HepG2 (cell line): ENCODE measurements at regions not wholly inside any gene's neighbourhood (a gene's known extent, or its start where the extent isn't known, plus 50 kb on each side); places are given as distances from the start of the nearest gene placed in this dataset.

Experiments used
- GPN1 ChIP-seq: sonication (generic); formaldehyde crosslinking; IDR thresholded peaks from 2 replicates; pipeline ENCODE4 v1.5.1; 2020; ENCODE audit warnings: missing genetic modification reagents, borderline replicate concordance
- KAT7 ChIP-seq: IDR thresholded peaks from 2 replicates; pipeline ENCODE4 v1.6.1; 2018; ENCODE audit warnings: borderline replicate concordance, missing compliant biosample characterization
- MTA1 ChIP-seq: sonication (generic); formaldehyde crosslinking; IDR thresholded peaks from 2 replicates; pipeline ENCODE4 v1.4.0; 2020; ENCODE audit warnings: missing genetic modification reagents, mild to moderate bottlenecking, borderline replicate concordance
- RBAK ChIP-seq: sonication (generic); formaldehyde crosslinking; IDR thresholded peaks from 2 replicates; pipeline ENCODE4 v1.5.1; 2020; ENCODE audit warnings: mild to moderate bottlenecking, missing genetic modification reagents
- ZNF569 ChIP-seq: sonication (generic); formaldehyde crosslinking; IDR thresholded peaks from 2 replicates; pipeline ENCODE4 v1.5.0; 2020; ENCODE audit warnings: mild to moderate bottlenecking, missing genetic modification reagents, moderate library complexity, borderline replicate concordance
- ZNF570 ChIP-seq: sonication (generic); formaldehyde crosslinking; IDR thresholded peaks from 2 replicates; pipeline ENCODE4 v1.4.0; 2020; ENCODE audit warnings: mild to moderate bottlenecking, missing genetic modification reagents, borderline replicate concordance
- ZNF605 ChIP-seq: sonication (generic); formaldehyde crosslinking; IDR thresholded peaks from 2 replicates; pipeline ENCODE4 v1.8.0; 2022; ENCODE audit warnings: mild to moderate bottlenecking, missing genetic modification reagents
- ZNF672 ChIP-seq: sonication (generic); formaldehyde crosslinking; IDR thresholded peaks from 2 replicates; pipeline ENCODE4 v1.8.1; 2022; ENCODE audit warnings: missing genetic modification reagents
- ZNF768 ChIP-seq: sonication (generic); formaldehyde crosslinking; IDR thresholded peaks from 2 replicates; pipeline ENCODE4 v1.4.0; 2020; ENCODE audit warnings: missing genetic modification reagents
- TF ChIP-seq, protein P1 (sequence below): sonication (generic); formaldehyde crosslinking; IDR thresholded peaks from 2 replicates; pipeline ENCODE4 v1.4.0; 2020; ENCODE audit warnings: missing genetic modification reagents, low read depth, mild to moderate bottlenecking, borderline replicate concordance
- TF ChIP-seq, protein P2 (sequence below), 2 experiments: sonication (generic) in 1 of 2; formaldehyde crosslinking in 1 of 2; IDR thresholded peaks; 2 replicates each; pipeline versions ENCODE4 v1.5.1 to v1.6.1; 2011 to 2020; ENCODE audit warnings: borderline replicate concordance in 1 of 2, low read depth in 1 of 2, low read length in 1 of 2, mild to moderate bottlenecking in 1 of 2, missing genetic modification reagents in 1 of 2, moderate library complexity in 1 of 2
- TF ChIP-seq, protein P3 (sequence below): IDR thresholded peaks from 2 replicates; pipeline ENCODE4 v1.6.1; 2016; ENCODE audit warnings: low read depth

DNA sequence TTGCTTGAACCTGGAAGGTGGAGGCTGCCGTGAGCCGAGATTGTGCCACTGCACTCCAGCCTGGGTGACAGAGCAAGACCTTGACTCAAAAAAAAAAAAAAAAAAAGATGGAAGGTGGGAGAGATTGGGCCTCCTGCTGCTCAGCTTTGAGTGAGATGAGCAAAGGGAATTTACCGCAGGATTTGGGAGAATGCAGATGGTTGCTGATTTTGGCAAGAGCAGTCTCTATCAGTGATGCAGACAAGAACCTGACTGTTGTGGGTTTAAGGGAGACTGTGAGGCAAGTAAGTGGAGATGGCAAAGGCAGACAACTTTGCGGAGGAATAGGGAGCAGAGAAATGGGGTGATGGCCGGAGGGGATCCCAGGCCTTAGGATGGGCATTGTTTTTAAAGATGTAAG, 1140.8 kb upstream of the AUTS2 start (continued):
- TF ChIP-seq MTA1 (CRISPR knock-in tag): no peak
- TF ChIP-seq, protein P1, sequence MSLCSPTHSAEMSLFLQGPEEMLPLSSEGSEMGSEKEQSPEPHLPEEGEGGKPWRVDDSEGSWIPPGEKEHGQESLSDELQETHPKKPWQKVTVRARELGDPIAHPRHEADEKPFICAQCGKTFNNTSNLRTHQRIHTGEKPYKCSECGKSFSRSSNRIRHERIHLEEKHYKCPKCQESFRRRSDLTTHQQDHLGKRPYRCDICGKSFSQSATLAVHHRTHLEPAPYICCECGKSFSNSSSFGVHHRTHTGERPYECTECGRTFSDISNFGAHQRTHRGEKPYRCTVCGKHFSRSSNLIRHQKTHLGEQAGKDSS: no peak
- TF ChIP-seq KAT7: no peak
- no peak for TF ChIP-seq ZNF569 (CRISPR knock-in tag)
- TF ChIP-seq ZNF570 (CRISPR knock-in tag): no peak
- TF ChIP-seq, protein P2, sequence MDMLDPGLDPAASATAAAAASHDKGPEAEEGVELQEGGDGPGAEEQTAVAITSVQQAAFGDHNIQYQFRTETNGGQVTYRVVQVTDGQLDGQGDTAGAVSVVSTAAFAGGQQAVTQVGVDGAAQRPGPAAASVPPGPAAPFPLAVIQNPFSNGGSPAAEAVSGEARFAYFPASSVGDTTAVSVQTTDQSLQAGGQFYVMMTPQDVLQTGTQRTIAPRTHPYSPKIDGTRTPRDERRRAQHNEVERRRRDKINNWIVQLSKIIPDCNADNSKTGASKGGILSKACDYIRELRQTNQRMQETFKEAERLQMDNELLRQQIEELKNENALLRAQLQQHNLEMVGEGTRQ (IDR thresholded peaks at IDR 0.05; ENCODE audit: low read depth, low read length): no peak
- TF ChIP-seq, protein P2 (CRISPR knock-in tag; IDR thresholded peaks at IDR 0.05; ENCODE audit: borderline replicate concordance): no peak
- no peak for TF ChIP-seq ZNF768 (CRISPR knock-in tag)
- TF ChIP-seq RBAK (CRISPR knock-in tag): no peak
- TF ChIP-seq GPN1: no peak
- TF ChIP-seq, protein P3, sequence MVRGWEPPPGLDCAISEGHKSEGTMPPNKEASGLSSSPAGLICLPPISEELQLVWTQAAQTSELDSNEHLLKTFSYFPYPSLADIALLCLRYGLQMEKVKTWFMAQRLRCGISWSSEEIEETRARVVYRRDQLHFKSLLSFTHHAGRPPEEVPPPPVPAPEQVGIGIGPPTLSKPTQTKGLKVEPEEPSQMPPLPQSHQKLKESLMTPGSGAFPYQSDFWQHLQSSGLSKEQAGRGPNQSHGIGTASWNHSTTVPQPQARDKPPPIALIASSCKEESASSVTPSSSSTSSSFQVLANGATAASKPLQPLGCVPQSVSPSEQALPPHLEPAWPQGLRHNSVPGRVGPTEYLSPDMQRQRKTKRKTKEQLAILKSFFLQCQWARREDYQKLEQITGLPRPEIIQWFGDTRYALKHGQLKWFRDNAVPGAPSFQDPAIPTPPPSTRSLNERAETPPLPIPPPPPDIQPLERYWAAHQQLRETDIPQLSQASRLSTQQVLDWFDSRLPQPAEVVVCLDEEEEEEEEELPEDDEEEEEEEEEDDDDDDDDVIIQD (CRISPR knock-in tag): no peak
- no peak for TF ChIP-seq ZNF672
- TF ChIP-seq ZNF605: no peak
